Neural progenitor cell (in vitro differentiated cells): ENCODE measurements at regions not wholly inside any gene's neighbourhood (a gene's known extent, or its start where the extent isn't known, plus 50 kb on each side); places are given as distances from the start of the nearest gene placed in this dataset.

Experiments
- DNase-seq: peaks from one replicate; pipeline ENCODE4 v3.0.0-alpha.2; 2016; ENCODE audit warnings: low spot score
- H2AFZ ChIP-seq: fragments of 200-600 bp; sonication (generic); replicated peaks from 2 replicates; pipeline ENCODE4 v1.6.1; 2016; ENCODE audit warnings: antibody characterized with exemption
- H3F3A ChIP-seq: fragments of 200-600 bp; sonication (generic); 2 replicates; pipeline ENCODE4 v1.6.1; 2016; ENCODE audit warnings: antibody characterized with exemption, low read depth
- H3K27ac ChIP-seq: fragments of 200-600 bp; sonication (generic); 2 replicates; pipeline ENCODE4 v1.5.1; 2016; ENCODE audit warnings: mild to moderate bottlenecking
- H3K27me3 ChIP-seq: fragments of 200-600 bp; sonication (generic); 2 replicates; pipeline ENCODE4 v1.6.1; 2016; ENCODE audit warnings: mild to moderate bottlenecking, moderate library complexity
- H3K36me3 ChIP-seq: fragments of 200-600 bp; sonication (generic); 2 replicates; pipeline ENCODE4 v1.5.1; 2016
- H3K4me1 ChIP-seq: fragments of 200-600 bp; sonication (generic); 2 replicates; pipeline ENCODE4 v1.6.1; 2016; ENCODE audit warnings: mixed run types
- H3K4me2 ChIP-seq: fragments of 200-600 bp; sonication (generic); 2 replicates; pipeline ENCODE4 v1.6.1; 2016
- H3K4me3 ChIP-seq: fragments of 200-600 bp; sonication (generic); 2 replicates; pipeline ENCODE4 v1.5.1; 2016
- H3K79me2 ChIP-seq: fragments of 200-600 bp; sonication (generic); 2 replicates; pipeline ENCODE4 v1.6.1; 2016; ENCODE audit warnings: low read depth
- H3K9ac ChIP-seq: fragments of 200-600 bp; sonication (generic); 2 replicates; pipeline ENCODE4 v1.6.1; 2016
- H3K9me3 ChIP-seq: fragments of 200-600 bp; sonication (generic); 2 replicates; pipeline ENCODE4 v1.5.1; 2016; ENCODE audit warnings: low read depth
- H4K20me1 ChIP-seq: fragments of 200-600 bp; sonication (generic); 2 replicates; pipeline ENCODE4 v1.6.1; 2016; ENCODE audit warnings: low read depth
- H3K27ac Mint-ChIP-seq: 3 replicates; pipeline ENCODE4 v1.8.0; 2021; ENCODE audit warnings: mixed read lengths
- H3K27me3 Mint-ChIP-seq: 2 replicates; pipeline ENCODE4 v1.8.0; 2022; ENCODE audit warnings: low read depth, mild to moderate bottlenecking, inconsistent platforms, moderate library complexity, mixed read lengths; ENCODE audit not compliant: insufficient read depth
- H3K36me3 Mint-ChIP-seq: 3 replicates; pipeline ENCODE4 v1.8.0; 2021; ENCODE audit warnings: mixed read lengths
- H3K4me1 Mint-ChIP-seq: 3 replicates; pipeline ENCODE4 v1.8.0; 2021; ENCODE audit warnings: mixed read lengths
- H3K4me3 Mint-ChIP-seq: 3 replicates; pipeline ENCODE4 v1.8.0; 2021; ENCODE audit warnings: mild to moderate bottlenecking, moderate library complexity, mixed read lengths
- H3K9me3 Mint-ChIP-seq: 3 replicates; pipeline ENCODE4 v1.8.0; 2020; ENCODE audit warnings: mixed read lengths
- CTCF ChIP-seq: fragments of 200-600 bp; sonication (generic); IDR thresholded peaks from 2 replicates; pipeline ENCODE4 v1.5.1; 2017; ENCODE audit warnings: antibody characterized with exemption, mild to moderate bottlenecking
- EZH2 ChIP-seq: fragments of 200-600 bp; sonication (generic); IDR thresholded peaks from 2 replicates; pipeline ENCODE4 v1.6.1; 2017; ENCODE audit warnings: antibody characterized with exemption, mild to moderate bottlenecking, moderate library complexity
- EZH2phosphoT487 ChIP-seq: fragments of 200-600 bp; sonication (generic); IDR thresholded peaks from 2 replicates; pipeline ENCODE4 v1.6.1; 2017; ENCODE audit warnings: antibody characterized with exemption

GRCh38 chr2:66649006-66649405 lies 214.1 kb downstream of the MEIS1 start:
- Histone ChIP-seq H4K20me1 (no peaks in the 10 kb centered on the region), H3K9me3 (no peaks in the 10 kb centered on the region), H2AFZ (no peak overlapping the region), H3K27me3 (no peaks in the 10 kb centered on the region), H3K36me3 (no peaks in the 10 kb centered on the region), H3K4me1 (peaks cover 5% of the 10 kb centered on the region), H3K79me2 (no peaks in the 10 kb centered on the region), H3K4me3 (no peak overlapping the region), H3F3A (no peaks in the 10 kb centered on the region), H3K9ac (no peak overlapping the region), H3K27ac (no peak overlapping the region), H3K4me2 (no peak overlapping the region)
- Mint-ChIP-seq H3K9me3 (peaks cover 18% of the 10 kb centered on the region), H3K36me3 (peaks cover 2% of the 10 kb centered on the region), H3K4me1 (peaks cover 14% of the 10 kb centered on the region), H3K27ac (peak overlapping the region; percentile 55), H3K27me3 (no peaks in the 10 kb centered on the region), H3K4me3 (no peak overlapping the region)
- TF ChIP-seq EZH2phosphoT487, result no peak
- TF ChIP-seq EZH2, result no peak
- no peak for TF ChIP-seq CTCF
- DNase-seq, result no peak

GRCh38 chr2:66651295-66651694 lies 216.4 kb downstream of the MEIS1 start:
- Histone ChIP-seq H3K9ac (no peak overlapping the region), H3K27me3 (no peaks in the 10 kb centered on the region), H3K27ac (no peak overlapping the region), H3K4me1 (peaks cover 20% of the 10 kb centered on the region), H3K79me2 (no peaks in the 10 kb centered on the region), H4K20me1 (no peaks in the 10 kb centered on the region), H3F3A (no peaks in the 10 kb centered on the region), H3K9me3 (no peaks in the 10 kb centered on the region), H3K36me3 (no peaks in the 10 kb centered on the region), H2AFZ (no peak overlapping the region), H3K4me3 (no peak overlapping the region), H3K4me2 (no peak overlapping the region)
- H3K9me3 Mint-ChIP-seq, result peaks cover 13% of the 10 kb centered on the region
- DNase-seq, result no peak
- no peak for TF ChIP-seq EZH2phosphoT487
- no peak for TF ChIP-seq CTCF
- TF ChIP-seq EZH2, result no peak
- H3K4me3 Mint-ChIP-seq, result no peak overlapping the region
- H3K36me3 Mint-ChIP-seq, result peaks cover 2% of the 10 kb centered on the region
- no peaks in the 10 kb centered on the region for H3K27me3 Mint-ChIP-seq
- H3K27ac Mint-ChIP-seq, result no peak overlapping the region
- peaks cover 17% of the 10 kb centered on the region for H3K4me1 Mint-ChIP-seq

- Histone ChIP-seq H3K9ac (no peak overlapping the region), H2AFZ (no peak overlapping the region), H3K27ac (no peak overlapping the region), H3K4me3 (no peak overlapping the region), H3F3A (no peaks in the 10 kb centered on the region), H3K9me3 (no peaks in the 10 kb centered on the region), H3K79me2 (no peaks in the 10 kb centered on the region), H3K27me3 (no peaks in the 10 kb centered on the region), H3K4me2 (no peak overlapping the region), H3K4me1 (no peaks in the 10 kb centered on the region), H3K36me3 (no peaks in the 10 kb centered on the region), H4K20me1 (no peaks in the 10 kb centered on the region)
- Mint-ChIP-seq H3K4me3 (no peak overlapping the region), H3K36me3 (no peaks in the 10 kb centered on the region), H3K4me1 (no peaks in the 10 kb centered on the region), H3K27ac (no peak overlapping the region), H3K9me3 (peaks cover 29% of the 10 kb centered on the region), H3K27me3 (peaks cover 11% of the 10 kb centered on the region)
- DNase-seq, result no peak
- TF ChIP-seq CTCF (no peak), EZH2 (no peak), EZH2phosphoT487 (no peak)
These were observed 225.9 kb downstream of the MEIS1 start for GRCh38 chr2:66660804-66661203.
